ENCODE measurements at regions not wholly inside any gene's neighbourhood (a gene's known extent, or its start where the extent isn't known, plus 50 kb on each side); places are given as distances from the start of the nearest gene placed in this dataset.

- Histone ChIP-seq H3K27ac (ENCODE audit: low read length) (no peak overlapping the region), H3K4me3 (ENCODE audit: low read depth in 1 of 2, low read length in 2 of 2) (no peak overlapping the region), H3K27me3 (ENCODE audit: insufficient read depth, low read length, poor library complexity) (no peaks in the 10 kb centered on the region), H3K4me2 (ENCODE audit: insufficient read depth, low read length) (no peak overlapping the region), H3K9me3 (ENCODE audit: insufficient read depth, low read length, severe bottlenecking) (no peaks in the 10 kb centered on the region), H2AFZ (ENCODE audit: low read depth, low read length) (no peak overlapping the region), H3K9ac (ENCODE audit: low read depth, low read length) (no peak overlapping the region), H3K4me1 (ENCODE audit: insufficient read depth, low read length) (no peaks in the 10 kb centered on the region), H3K36me3 (ENCODE audit: insufficient read depth, low read length) (no peaks in the 10 kb centered on the region), H3K79me2 (ENCODE audit: insufficient read depth, low read length) (no peaks in the 10 kb centered on the region), H4K20me1 (ENCODE audit: insufficient read depth, low read length) (no peaks in the 10 kb centered on the region)
- TF ChIP-seq EZH2 (IDR thresholded peaks at IDR 0.05; ENCODE audit: borderline replicate concordance, low read depth, low read length, severe bottlenecking): no peak
- TF ChIP-seq CTCF (IDR thresholded peaks at IDR 0.05; ENCODE audit: borderline replicate concordance, extremely low read depth, low read length, poor library complexity, severe bottlenecking): no peak
- DNase-seq (no peak), ATAC-seq (ENCODE audit: insufficient read depth, low read depth) (no peak)
Measured at GRCh38 chr11:95352733-95353346, 121.8 kb upstream of the SESN3 start.

DNA sequence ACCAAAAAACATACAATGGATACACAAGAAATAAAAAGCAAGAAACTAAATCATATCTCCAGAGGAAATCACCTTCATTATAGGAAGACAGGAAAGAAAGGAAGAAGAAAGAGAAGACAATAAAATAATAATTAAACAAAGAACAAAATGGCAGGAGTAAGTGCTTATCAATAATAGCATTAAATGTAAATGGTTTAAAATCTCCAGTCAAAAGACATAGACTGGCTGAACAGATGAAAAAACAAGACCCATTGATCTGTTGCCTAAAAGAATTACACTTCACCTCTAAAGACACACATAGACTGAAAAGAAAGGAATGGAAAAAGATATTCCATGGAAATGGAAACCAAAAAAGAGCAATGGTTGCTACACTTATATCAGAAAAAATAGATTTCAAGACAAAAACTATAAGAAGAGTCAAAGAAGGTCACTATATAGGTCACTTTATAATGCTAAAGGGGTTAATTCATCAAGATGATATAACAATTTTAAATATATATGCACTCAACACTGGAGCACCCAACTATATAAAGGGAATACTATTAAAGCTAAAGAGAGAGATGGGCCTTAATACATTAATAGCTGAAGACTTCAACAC lies 118.4 kb upstream of the SESN3 start:
- Histone ChIP-seq H3K4me3 (ENCODE audit: low read depth in 1 of 2, low read length in 2 of 2) (no peak overlapping the region), H3K27ac (ENCODE audit: low read length) (no peak overlapping the region), H3K4me1 (ENCODE audit: insufficient read depth, low read length) (no peaks in the 10 kb centered on the region), H4K20me1 (ENCODE audit: insufficient read depth, low read length) (no peaks in the 10 kb centered on the region), H3K79me2 (ENCODE audit: insufficient read depth, low read length) (no peaks in the 10 kb centered on the region), H2AFZ (ENCODE audit: low read depth, low read length) (no peak overlapping the region), H3K9ac (ENCODE audit: low read depth, low read length) (no peak overlapping the region), H3K4me2 (ENCODE audit: insufficient read depth, low read length) (no peak overlapping the region), H3K9me3 (ENCODE audit: insufficient read depth, low read length, severe bottlenecking) (no peaks in the 10 kb centered on the region), H3K36me3 (ENCODE audit: insufficient read depth, low read length) (no peaks in the 10 kb centered on the region), H3K27me3 (ENCODE audit: insufficient read depth, low read length, poor library complexity) (no peaks in the 10 kb centered on the region)
- no peak for TF ChIP-seq CTCF (IDR thresholded peaks at IDR 0.05; ENCODE audit: borderline replicate concordance, extremely low read depth, low read length, poor library complexity, severe bottlenecking)
- no peak for TF ChIP-seq EZH2 (IDR thresholded peaks at IDR 0.05; ENCODE audit: borderline replicate concordance, low read depth, low read length, severe bottlenecking)
- DNase-seq (no peak), ATAC-seq (ENCODE audit: insufficient read depth, low read depth) (no peak)

- Histone ChIP-seq H3K9me3 (ENCODE audit: insufficient read depth, low read length, severe bottlenecking) (no peaks in the 10 kb centered on the region), H2AFZ (ENCODE audit: low read depth, low read length) (no peak overlapping the region), H3K4me2 (ENCODE audit: insufficient read depth, low read length) (no peak overlapping the region), H3K36me3 (ENCODE audit: insufficient read depth, low read length) (no peaks in the 10 kb centered on the region), H3K79me2 (ENCODE audit: insufficient read depth, low read length) (no peaks in the 10 kb centered on the region), H3K4me3 (ENCODE audit: low read depth in 1 of 2, low read length in 2 of 2) (no peak overlapping the region), H3K27ac (ENCODE audit: low read length) (no peak overlapping the region), H4K20me1 (ENCODE audit: insufficient read depth, low read length) (no peaks in the 10 kb centered on the region), H3K4me1 (ENCODE audit: insufficient read depth, low read length) (no peaks in the 10 kb centered on the region), H3K9ac (ENCODE audit: low read depth, low read length) (no peak overlapping the region), H3K27me3 (ENCODE audit: insufficient read depth, low read length, poor library complexity) (no peaks in the 10 kb centered on the region)
- ATAC-seq (ENCODE audit: insufficient read depth, low read depth) (no peak), DNase-seq (no peak)
- TF ChIP-seq EZH2 (IDR thresholded peaks at IDR 0.05; ENCODE audit: borderline replicate concordance, low read depth, low read length, severe bottlenecking): no peak
- TF ChIP-seq CTCF (IDR thresholded peaks at IDR 0.05; ENCODE audit: borderline replicate concordance, extremely low read depth, low read length, poor library complexity, severe bottlenecking): no peak
Measured at GRCh38 chr11:95346265-95346664, 115.3 kb upstream of the SESN3 start.

Data from DND-41 (cell line).